ENCODE measurements at regions not wholly inside any gene's neighbourhood (a gene's known extent, or its start where the extent isn't known, plus 50 kb on each side); places are given as distances from the start of the nearest gene placed in this dataset.
"Not testable (repeated sequence)": the region's sequence is repeated elsewhere in the genome, so short reads cannot be mapped to it uniquely, and the experiment has no call there.

DNA sequence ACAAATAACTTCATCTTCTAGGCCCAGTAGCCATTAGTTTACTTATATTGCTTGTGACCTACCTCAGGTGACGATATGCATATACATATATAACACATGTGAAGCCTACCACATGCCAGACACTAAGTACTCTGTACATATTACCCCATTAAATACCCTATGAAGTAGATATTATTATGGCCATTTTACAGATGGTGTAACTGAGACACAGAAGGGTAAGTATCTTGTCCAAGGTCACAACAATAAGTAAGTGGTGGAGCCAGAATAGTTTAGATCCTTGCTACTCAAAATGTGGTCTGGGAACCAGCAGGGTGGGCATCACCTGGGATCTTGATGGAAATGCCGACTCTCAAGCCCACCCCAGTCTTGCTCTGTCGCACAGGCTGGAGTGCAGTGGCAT is 78.1 kb upstream of the RAPGEF2 start:
- DNase-seq (no peak), ATAC-seq (no peak)
- intact Hi-C loops (cut with DNase I, micrococcal nuclease), result no loop called here

- no peak for ATAC-seq
- intact Hi-C loops (cut with DNase I, micrococcal nuclease), result no loop called here
Observed at GRCh38 chr4:159026329-159026728, 76.5 kb upstream of the RAPGEF2 start.

GRCh38 chr4:159027535-159027934 is 75.3 kb upstream of the RAPGEF2 start:
- DNase-seq (no peak), ATAC-seq (no peak)
- intact Hi-C loops (cut with DNase I, micrococcal nuclease), result no loop called here

More at GRCh38 chr4:159026329-159026728, 76.5 kb upstream of the RAPGEF2 start:
- no peak for DNase-seq

DNA sequence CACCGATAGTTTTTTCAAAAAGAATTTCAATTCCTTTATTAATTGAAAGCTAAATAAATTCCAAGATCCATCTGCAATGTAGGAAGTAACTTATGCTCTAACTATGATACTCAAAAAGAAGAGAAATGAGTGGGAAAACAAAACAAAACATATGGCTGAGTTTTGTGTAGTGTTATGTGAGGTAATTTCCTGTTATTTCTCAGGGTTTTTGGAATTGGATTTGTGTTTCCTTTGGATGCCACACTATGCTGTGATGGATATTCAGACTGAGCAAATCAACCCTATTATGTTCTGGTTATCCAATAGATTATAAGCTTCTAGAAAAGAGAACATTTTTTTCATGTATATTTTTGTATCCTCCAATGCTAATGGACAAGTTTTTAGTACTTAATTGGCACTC is 73.4 kb upstream of the RAPGEF2 start:
- DNase-seq (no peak), ATAC-seq (no peak)
- intact Hi-C loops (cut with DNase I, micrococcal nuclease), result no loop called here

GRCh38 chr4:159030297-159030696 is 72.6 kb upstream of the RAPGEF2 start:
- intact Hi-C loops (cut with DNase I, micrococcal nuclease); ATAC-seq; DNase-seq: not testable (repeated sequence)

- intact Hi-C loops (cut with DNase I, micrococcal nuclease), result no loop called here
- no peak for ATAC-seq
- no peak for DNase-seq
Observed at GRCh38 chr4:159035570-159035969, 67.3 kb upstream of the RAPGEF2 start.

GRCh38 chr4:159038536-159038935 is 64.3 kb upstream of the RAPGEF2 start:
- intact Hi-C loops (cut with DNase I, micrococcal nuclease), result no loop called here
- ATAC-seq (no peak), DNase-seq (no peak)

DNA sequence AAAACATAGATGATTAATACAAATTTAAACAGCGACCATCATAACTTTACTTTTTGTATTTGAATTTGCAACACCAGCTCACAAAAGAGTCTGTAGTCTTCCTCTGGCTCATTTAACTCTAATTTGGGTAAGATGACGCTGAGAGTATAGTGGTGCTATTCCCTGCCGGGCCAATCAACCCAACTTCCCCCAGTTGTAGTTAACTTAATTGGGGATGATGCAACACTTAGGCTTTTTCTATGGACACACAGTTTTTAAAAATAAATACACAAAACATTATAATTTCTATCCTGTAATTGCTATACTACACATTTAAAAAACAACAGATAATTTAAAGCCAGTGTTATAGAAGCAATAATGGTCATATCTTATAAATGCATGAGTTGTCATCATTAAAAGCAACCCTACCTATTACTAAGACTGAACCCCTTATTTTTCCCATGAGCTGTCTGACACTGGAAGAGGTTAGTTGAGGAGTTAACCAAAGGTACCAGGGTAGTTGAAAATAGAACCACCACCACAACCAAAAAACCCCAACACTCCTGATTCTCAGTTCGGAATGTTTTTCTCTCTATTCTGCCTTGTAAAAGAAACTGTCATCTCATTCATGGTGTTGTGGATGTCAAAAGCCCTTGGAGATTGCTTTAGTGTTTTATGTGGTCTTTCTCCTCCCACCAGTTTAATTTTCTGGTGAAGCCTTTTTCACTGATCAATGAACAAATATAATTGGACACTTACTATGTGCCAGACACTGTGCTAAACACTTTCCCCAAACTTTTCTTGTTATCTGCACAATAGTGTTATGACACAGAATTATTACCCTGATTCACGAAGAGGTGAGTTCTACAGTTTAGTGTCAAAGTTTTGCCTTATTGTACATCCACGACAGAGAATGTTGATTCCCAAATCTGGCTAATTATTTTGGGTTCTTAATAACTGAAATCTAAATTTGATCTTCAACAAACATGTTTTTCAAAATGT is 61.5 kb upstream of the RAPGEF2 start:
- intact Hi-C loops (cut with DNase I, micrococcal nuclease), result no loop called here
- DNase-seq (no peak), ATAC-seq (no peak)

GRCh38 chr4:159042097-159042605 is 60.7 kb upstream of the RAPGEF2 start:
- ATAC-seq (peak; percentile 58), DNase-seq (peak in 1 of 2 donors; percentile 38)
- intact Hi-C loops (cut with DNase I, micrococcal nuclease), result no loop called here

- intact Hi-C loops (cut with DNase I, micrococcal nuclease), result no loop called here
- DNase-seq (no peak), ATAC-seq (no peak)
Observed at GRCh38 chr4:159042868-159043267, 60.0 kb upstream of the RAPGEF2 start.

- intact Hi-C loops (cut with DNase I, micrococcal nuclease), result no loop called here
- ATAC-seq, result no peak
- no peak for DNase-seq
Observed at GRCh38 chr4:159043861-159044260, 59.0 kb upstream of the RAPGEF2 start.

GRCh38 chr4:159045321-159045720 is 57.6 kb upstream of the RAPGEF2 start:
- DNase-seq (no peak), ATAC-seq (no peak)
- intact Hi-C loops (cut with DNase I, micrococcal nuclease), result no loop called here

DNA sequence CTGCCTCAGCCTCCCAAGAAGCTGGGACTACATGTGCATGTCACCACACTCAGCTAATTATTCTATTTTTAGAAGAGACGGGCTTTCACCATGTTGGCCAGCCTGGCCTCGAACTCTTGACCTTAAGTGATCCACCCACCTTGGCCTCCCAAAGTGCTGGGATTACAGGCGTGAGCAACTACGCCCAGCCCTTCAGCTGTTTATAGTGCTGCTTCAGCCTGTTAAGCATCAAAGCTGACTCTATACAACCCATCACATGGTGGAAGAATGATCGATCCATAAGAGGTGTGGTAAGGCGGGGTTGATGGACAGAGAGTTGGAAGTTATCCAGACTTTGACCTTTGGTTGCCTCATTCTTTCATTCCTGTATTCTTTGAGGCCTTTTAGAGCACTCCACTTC is 56.2 kb upstream of the RAPGEF2 start:
- ATAC-seq (peak; percentile 87), DNase-seq (no peak)

GRCh38 chr4:159047478-159048165 is 55.3 kb upstream of the RAPGEF2 start:
- DNase-seq, result no peak
- peak; percentile 21 for ATAC-seq
- intact Hi-C loops (cut with DNase I, micrococcal nuclease), result no loop called here

More for the DNA sequence above, 56.2 kb upstream of the RAPGEF2 start:
- intact Hi-C loops (cut with DNase I, micrococcal nuclease), result no loop called here

GRCh38 chr4:159048166-159048886 is 54.6 kb upstream of the RAPGEF2 start:
- DNase-seq (peak; percentile 63 to 78), ATAC-seq (peak; percentile 90)
- intact Hi-C loops (cut with DNase I, micrococcal nuclease), result no loop called here

DNA sequence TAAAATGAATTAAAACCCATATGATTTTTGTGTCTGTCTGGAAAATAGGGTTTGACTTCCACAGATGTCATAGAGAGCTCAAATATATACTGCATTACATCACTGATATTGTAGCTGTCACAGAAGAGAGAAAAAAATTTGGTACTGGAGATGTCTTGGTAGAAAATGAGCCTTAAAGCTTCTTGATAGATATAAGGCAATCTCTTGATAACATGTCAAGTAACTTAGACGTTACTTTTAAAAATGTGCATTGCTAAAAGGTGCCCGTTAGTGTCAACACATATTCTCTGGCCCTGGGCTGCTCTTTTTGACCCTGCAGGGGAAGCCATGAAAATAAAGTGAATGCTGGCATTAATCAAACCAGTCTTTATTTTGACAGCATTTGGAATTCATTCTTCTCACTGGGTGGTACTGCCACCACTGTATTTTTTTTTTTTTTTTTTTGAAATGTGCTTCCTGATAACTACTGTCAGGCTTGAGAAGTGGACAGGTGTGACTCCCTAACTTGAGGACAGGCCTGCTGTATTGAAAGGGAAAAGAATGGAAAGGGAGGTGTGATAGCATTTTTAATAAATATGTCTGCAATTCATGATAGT is 53.0 kb upstream of the RAPGEF2 start:
- intact Hi-C loops (cut with DNase I, micrococcal nuclease), result no loop called here
- ATAC-seq, result no peak
- no peak for DNase-seq

DNA sequence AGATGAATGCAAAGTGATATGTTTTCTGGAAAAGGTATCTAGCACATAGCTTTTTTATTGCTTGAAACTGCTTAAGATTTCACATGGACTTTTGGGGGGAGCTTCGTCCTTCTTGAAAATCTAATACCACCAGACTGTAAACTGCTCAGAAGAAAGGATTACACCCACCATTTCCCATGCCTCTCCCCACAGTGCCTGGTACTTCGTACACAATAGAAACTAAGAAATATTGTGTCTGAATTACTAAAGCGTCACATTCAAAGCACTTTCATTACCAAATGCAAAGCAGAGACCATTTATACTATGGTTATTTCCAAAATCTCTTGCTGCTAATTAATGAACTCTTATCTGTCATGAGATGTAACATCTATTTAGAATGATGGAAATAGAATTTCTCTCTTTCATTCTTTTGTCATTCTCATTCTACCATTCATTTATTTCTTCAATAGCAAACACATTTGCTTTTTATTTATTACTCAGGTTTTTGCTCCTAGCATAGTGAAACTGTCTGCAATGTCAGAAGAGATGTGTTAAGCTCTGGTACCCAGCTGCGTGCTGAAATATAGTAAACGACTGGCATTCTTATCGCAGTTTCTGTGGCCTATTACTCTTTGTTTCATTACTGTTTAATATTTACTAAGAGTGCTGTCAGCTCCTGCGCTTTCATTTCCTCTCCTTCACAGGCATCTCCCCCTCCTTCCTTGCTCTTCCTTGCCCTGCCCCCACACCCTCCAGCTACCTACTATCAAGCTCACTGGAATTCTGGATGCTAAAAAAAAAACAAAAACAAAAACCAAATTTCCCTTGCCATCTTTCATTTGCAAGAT is 51.4 kb upstream of the RAPGEF2 start:
- intact Hi-C loops (cut with DNase I, micrococcal nuclease), result no loop called here
- DNase-seq (no peak), ATAC-seq (no peak)

GRCh38 chr4:159052315-159052714 is 50.6 kb upstream of the RAPGEF2 start:
- no peak for DNase-seq
- intact Hi-C loops (cut with DNase I, micrococcal nuclease), result no loop called here
- ATAC-seq, result no peak
